ENCODE measurements at regions not wholly inside any gene's neighbourhood (a gene's known extent, or its start where the extent isn't known, plus 50 kb on each side); places are given as distances from the start of the nearest gene placed in this dataset.

- ChIA-PET POLR2A (interaction anchor here (0.6 kb wide), 1 partner anchor 114 kb away, joined by 5 read pairs; no protein-coding TSS in a partner anchor), CTCF (no interaction called here)
- DNase-seq (ENCODE audit: low spot score): no peak
- Mint-ChIP-seq H3K36me3 (peaks cover 12% of the 10 kb centered on the region), H3K27ac (no peak overlapping the region), H3K4me1 (peaks cover 13% of the 10 kb centered on the region), H3K9me3 (peaks cover 26% of the 10 kb centered on the region), H3K4me3 (no peak overlapping the region), H3K27me3 (ENCODE audit: low read depth) (no peaks in the 10 kb centered on the region)
- ATAC-seq: no peak
- TF ChIP-seq E2F4 (CRISPR knock-in tag; IDR thresholded peaks at IDR 0.05; ENCODE audit: borderline replicate concordance, low read depth) (no peak), OVOL2 (CRISPR knock-in tag; IDR thresholded peaks at IDR 0.05; ENCODE audit: borderline replicate concordance) (no peak), MAX (CRISPR knock-in tag; IDR thresholded peaks at IDR 0.05) (no peak), USF1 (CRISPR knock-in tag; IDR thresholded peaks at IDR 0.05) (no peak)
Measured at GRCh38 chr10:54908019-54908418, 107.0 kb upstream of the PCDH15 start.

GRCh38 chr10:54906940-54907339 lies 105.9 kb upstream of the PCDH15 start:
- Mint-ChIP-seq H3K27ac (no peak overlapping the region), H3K4me3 (no peak overlapping the region), H3K4me1 (peaks cover 23% of the 10 kb centered on the region), H3K36me3 (peaks cover 3% of the 10 kb centered on the region; the same call in 1 of the 2 replicates), H3K9me3 (peaks cover 17% of the 10 kb centered on the region), H3K27me3 (ENCODE audit: low read depth) (no peaks in the 10 kb centered on the region)
- CTCF ChIA-PET: no interaction called here
- POLR2A ChIA-PET: no interaction called here
- ATAC-seq: no peak
- no peak for DNase-seq (ENCODE audit: low spot score)
- TF ChIP-seq ATF6 (CRISPR knock-in tag; IDR thresholded peaks at IDR 0.05): no peak
- TF ChIP-seq MYBL2 (CRISPR knock-in tag; IDR thresholded peaks at IDR 0.05): no peak
- TF ChIP-seq ZNF281 (CRISPR knock-in tag; IDR thresholded peaks at IDR 0.05): no peak
- no peak for TF ChIP-seq TEAD4 (CRISPR knock-in tag; IDR thresholded peaks at IDR 0.05)
- no peak for TF ChIP-seq ZNF396 (CRISPR knock-in tag; IDR thresholded peaks at IDR 0.05; ENCODE audit: borderline replicate concordance)
- no peak for TF ChIP-seq ATF1 (CRISPR knock-in tag; IDR thresholded peaks at IDR 0.05)
- no peak for TF ChIP-seq SMAD4 (CRISPR knock-in tag; IDR thresholded peaks at IDR 0.05)
- no peak for TF ChIP-seq OVOL2 (CRISPR knock-in tag; IDR thresholded peaks at IDR 0.05; ENCODE audit: borderline replicate concordance)
- TF ChIP-seq GRHL2 (CRISPR knock-in tag; IDR thresholded peaks at IDR 0.05; ENCODE audit: insufficient replicate concordance, severe bottlenecking): no peak
- TF ChIP-seq E2F1 (CRISPR knock-in tag; IDR thresholded peaks at IDR 0.05): no peak
- TF ChIP-seq ZNF425 (CRISPR knock-in tag; conservative IDR thresholded peaks at IDR 0.05): no peak
- no peak for TF ChIP-seq AR (CRISPR knock-in tag; IDR thresholded peaks at IDR 0.05)
- TF ChIP-seq TCF7 (CRISPR knock-in tag; IDR thresholded peaks at IDR 0.05; ENCODE audit: low read depth): no peak
- TF ChIP-seq SMAD3 (CRISPR knock-in tag; IDR thresholded peaks at IDR 0.05; ENCODE audit: borderline replicate concordance): no peak
- TF ChIP-seq TP53 (CRISPR knock-in tag; IDR thresholded peaks at IDR 0.05): no peak
- no peak for TF ChIP-seq ZNF671 (CRISPR knock-in tag; IDR thresholded peaks at IDR 0.05)
- TF ChIP-seq ZNF416 (CRISPR knock-in tag; IDR thresholded peaks at IDR 0.05): no peak
- TF ChIP-seq IRF1 (CRISPR knock-in tag; IDR thresholded peaks at IDR 0.05): no peak

All from WTC11 (cell line).